Spleen (tissue), 7 donors: ENCODE measurements at regions not wholly inside any gene's neighbourhood (a gene's known extent, or its start where the extent isn't known, plus 50 kb on each side); places are given as distances from the start of the nearest gene placed in this dataset.

Source experiments
- CTCF ChIP-seq, 11 experiments: fragments of 200-600 bp in 7 of 11; fragments of 450-650 bp in 4 of 11; sonication (generic) in 4 of 11; IDR thresholded peaks in 8 of 11; conservative IDR thresholded peaks in 3 of 11; 1 replicate in 7 of 11; 2 replicates in 4 of 11; pipeline versions ENCODE4 v1.4.0 to v1.8.0; 2016 to 2021; ENCODE audit warnings: antibody characterized with exemption in 11 of 11, inconsistent platforms in 4 of 11, mild to moderate bottlenecking in 1 of 11
- POLR2A ChIP-seq, 3 donors: fragments of 450-650 bp; IDR thresholded peaks; one replicate each; pipeline ENCODE4 v1.5.1; 2017; ENCODE audit warnings: antibody characterized with exemption in 3 of 3, mild to moderate bottlenecking in 1 of 3
- donor health status: DM: no; HTN: no; CAD: no; lungs with moderate emphysema.
- donor health status: DM: no; HTN: no; CAD: no.
- donor health status: DM: no; HTN: no; CAD: no.

- TF ChIP-seq CTCF (IDR thresholded peaks at IDR 0.05 in 8 of 11, conservative IDR thresholded peaks at IDR 0.05 in 3 of 11): no peak
- TF ChIP-seq POLR2A (IDR thresholded peaks at IDR 0.05): no peak
These were observed 152.7 kb downstream of the POLR2M start for GRCh38 chr15:57859130-57859685.
